PC-3 (cell line): ENCODE measurements at regions not wholly inside any gene's neighbourhood (a gene's known extent, or its start where the extent isn't known, plus 50 kb on each side); places are given as distances from the start of the nearest gene placed in this dataset.

ENCODE experiments used
- CTCF ChIP-seq: fragments of 300-600 bp; sonication (generic); conservative IDR thresholded peaks from 2 replicates; pipeline ENCODE4 v1.5.1; 2017; ENCODE audit warnings: antibody characterized with exemption, low read depth, mild to moderate bottlenecking, low read length
- EZH2 ChIP-seq: fragments of 300-600 bp; sonication (generic); IDR thresholded peaks from one replicate; pipeline ENCODE4 v1.6.1; 2017; ENCODE audit warnings: antibody characterized with exemption, mild to moderate bottlenecking, low read length; ENCODE audit not compliant: unreplicated experiment
- EZH2phosphoT487 ChIP-seq: fragments of 300-600 bp; sonication (generic); IDR thresholded peaks from 2 replicates; pipeline ENCODE4 v1.6.1; 2018; ENCODE audit warnings: mild to moderate bottlenecking, antibody characterized with exemption, low read length, borderline replicate concordance

DNA sequence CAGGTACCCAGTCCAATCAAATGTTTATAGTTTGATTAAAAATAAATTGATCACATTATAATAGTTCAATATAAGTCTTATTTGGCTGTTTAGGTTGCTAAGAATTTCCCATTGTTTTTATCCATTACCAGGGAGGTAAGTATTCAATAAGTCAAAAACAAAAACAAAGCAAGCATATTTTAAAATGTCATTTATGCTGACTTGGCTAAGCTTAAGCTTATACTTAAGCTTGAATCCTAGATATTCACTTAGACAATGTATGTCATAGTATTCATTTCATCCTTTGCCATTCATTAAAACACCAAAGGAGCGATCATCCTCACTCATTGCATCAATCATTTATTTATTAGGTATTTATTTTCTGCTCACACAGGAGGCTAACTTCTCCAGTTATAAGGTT, 144.9 kb downstream of the PRL start:
- no peak for TF ChIP-seq CTCF
- TF ChIP-seq EZH2phosphoT487 = no peak
- no peak for TF ChIP-seq EZH2
